Activated CD4-positive, alpha-beta T cell treated with anti-CD3 and anti-CD28 coated beads for 36 hours (primary cell): ENCODE measurements at regions not wholly inside any gene's neighbourhood (a gene's known extent, or its start where the extent isn't known, plus 50 kb on each side); places are given as distances from the start of the nearest gene placed in this dataset.

Source experiments
- ATAC-seq: fragments of 200-7000 bp; cut with Tn5 transposase; one replicate; pipeline ENCODE4 v1.10.0; 2021; ENCODE audit warnings: mild to moderate bottlenecking, moderate library complexity
- CTCF ChIA-PET: fragments of 350-600 bp; sonication (Branson Sonifier 250); formaldehyde crosslinking; loops from one replicate; lab custom pipeline; 2021; ENCODE audit warnings: antibody characterized with exemption; lab: Charles Lee
- POLR2A ChIA-PET: fragments of 350-600 bp; sonication (Branson Sonifier 250); formaldehyde crosslinking; loops from one replicate; lab custom pipeline; 2021; ENCODE audit warnings: antibody characterized with exemption, inconsistent platforms; lab: Charles Lee
- DNase-seq: peaks from one replicate; pipeline ENCODE4 v3.0.0-alpha.2; 2020
- H3K27ac Mint-ChIP-seq: one replicate; pipeline ENCODE4 v1.8.0; 2021; ENCODE audit warnings: mixed read lengths
- H3K27me3 Mint-ChIP-seq: one replicate; pipeline ENCODE4 v1.8.0; 2021; ENCODE audit warnings: mixed read lengths
- H3K36me3 Mint-ChIP-seq: one replicate; pipeline ENCODE4 v1.8.0; 2021; ENCODE audit warnings: low read depth, mixed read lengths
- H3K4me1 Mint-ChIP-seq: one replicate; pipeline ENCODE4 v1.8.0; 2021; ENCODE audit warnings: mixed read lengths
- H3K4me3 Mint-ChIP-seq: one replicate; pipeline ENCODE4 v1.8.0; 2021; ENCODE audit warnings: mild to moderate bottlenecking, moderate library complexity, mixed read lengths
- H3K9me3 Mint-ChIP-seq: one replicate; pipeline ENCODE4 v1.8.0; 2021; ENCODE audit warnings: low read depth, mixed read lengths
- intact Hi-C, 2 experiments: fragments of 100-400 bp; cut with DNase I in 1 of 2; cut with micrococcal nuclease in 1 of 2; formaldehyde crosslinking; loops; one replicate each; pipeline versions ENCODE4 v1.14.2 to v1.15.1; 2022 to 2024; cut with DNase I, micrococcal nuclease

- Mint-ChIP-seq H3K27ac (no peak overlapping the region), H3K4me3 (no peak overlapping the region), H3K27me3 (no peaks in the 10 kb centered on the region), H3K9me3 (no peaks in the 10 kb centered on the region), H3K36me3 (no peaks in the 10 kb centered on the region), H3K4me1 (no peaks in the 10 kb centered on the region)
- no peak for DNase-seq
- ChIA-PET CTCF (no interaction called here), POLR2A (no interaction called here)
- ATAC-seq = no peak
- intact Hi-C loops = no loop called here
Measured at GRCh38 chr18:1047406-1047805, 142.7 kb downstream of the ADCYAP1 start.

DNA sequence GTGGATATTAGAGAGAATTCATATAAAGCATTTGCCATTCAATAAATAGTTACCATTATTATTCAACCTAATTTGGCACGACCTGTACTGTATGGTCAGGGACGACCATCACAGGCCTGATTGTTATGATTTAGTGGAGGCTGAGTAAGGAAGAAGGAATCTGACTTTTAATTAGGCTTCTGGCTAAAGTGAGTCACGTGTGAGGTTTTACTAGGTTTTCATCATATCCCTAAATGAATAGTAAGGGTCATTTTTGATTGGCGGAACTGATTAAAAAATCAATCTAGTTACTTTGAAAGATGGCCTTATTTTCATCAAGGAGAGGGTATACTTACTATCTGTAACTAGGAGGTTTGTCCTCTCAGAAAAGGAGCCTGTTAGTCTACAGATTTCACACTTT lies 143.4 kb downstream of the ADCYAP1 start:
- CTCF ChIA-PET = no interaction called here

DNA sequence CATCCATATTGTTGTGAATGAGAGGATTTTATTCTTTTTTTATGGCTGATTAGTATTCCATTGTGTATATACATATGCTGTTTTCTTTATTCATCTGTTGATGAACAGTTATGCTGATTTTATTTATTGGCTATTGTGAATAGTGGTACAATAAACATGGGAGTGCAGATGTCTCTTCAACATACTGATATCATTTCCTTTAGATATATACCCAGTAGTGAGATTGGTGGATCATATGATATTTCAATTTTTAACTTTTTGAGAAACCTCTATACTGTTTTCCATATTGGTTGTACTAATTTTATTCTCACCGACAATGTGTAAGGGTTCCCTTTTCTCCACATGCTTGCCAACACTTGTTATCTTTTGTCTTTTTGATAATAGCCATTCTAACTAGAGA lies 144.5 kb downstream of the ADCYAP1 start:
- POLR2A ChIA-PET = no interaction called here
- DNase-seq (no peak), ATAC-seq (no peak)
- Mint-ChIP-seq H3K36me3 (no peaks in the 10 kb centered on the region), H3K9me3 (no peaks in the 10 kb centered on the region), H3K4me3 (no peak overlapping the region), H3K27me3 (no peaks in the 10 kb centered on the region), H3K4me1 (no peaks in the 10 kb centered on the region), H3K27ac (no peak overlapping the region)
- intact Hi-C loops = no loop called here
- CTCF ChIA-PET = no interaction called here

More for the DNA sequence above, 143.4 kb downstream of the ADCYAP1 start:
- DNase-seq (no peak), ATAC-seq (no peak)
- Mint-ChIP-seq H3K36me3 (no peaks in the 10 kb centered on the region), H3K9me3 (no peaks in the 10 kb centered on the region), H3K4me1 (no peaks in the 10 kb centered on the region), H3K27ac (no peak overlapping the region), H3K4me3 (no peak overlapping the region), H3K27me3 (no peaks in the 10 kb centered on the region)
- intact Hi-C loops = no loop called here
- POLR2A ChIA-PET = no interaction called here

DNA sequence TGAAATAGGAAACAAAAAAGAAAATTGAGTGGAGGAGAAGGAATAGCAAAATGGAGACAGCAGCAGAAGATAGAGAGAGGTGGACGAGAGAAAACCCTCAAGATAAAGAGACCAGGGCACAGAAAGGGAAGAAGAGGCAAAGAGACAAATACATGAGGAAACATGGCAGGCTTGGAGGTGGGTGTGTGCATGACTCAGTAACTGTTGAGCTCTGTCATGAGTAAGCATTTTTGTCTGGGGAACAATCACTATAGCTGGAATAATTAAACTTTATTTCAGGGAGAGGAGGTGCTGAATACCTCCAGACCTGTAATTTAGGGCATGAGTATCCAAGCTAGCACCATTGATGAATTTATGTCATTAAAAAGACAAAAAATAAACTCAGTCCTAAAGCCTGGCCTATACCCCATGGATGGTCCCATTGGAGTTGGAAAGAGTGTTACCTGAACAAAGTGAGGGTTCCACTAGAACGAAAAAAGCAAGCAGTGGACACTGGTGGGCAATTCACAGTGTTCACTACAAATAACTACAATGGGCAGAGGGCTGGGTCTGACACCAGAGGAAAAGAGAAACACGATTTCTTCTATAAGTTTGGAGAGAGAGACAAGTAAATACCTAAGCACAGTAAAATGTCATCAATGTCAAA lies 145.5 kb downstream of the ADCYAP1 start:
- H3K27me3 Mint-ChIP-seq = no peaks in the 10 kb centered on the region
- no peak overlapping the region for H3K27ac Mint-ChIP-seq
- ATAC-seq = no peak
- intact Hi-C loops = no loop called here
- H3K4me1 Mint-ChIP-seq = no peaks in the 10 kb centered on the region
- H3K4me3 Mint-ChIP-seq = no peak overlapping the region
- H3K36me3 Mint-ChIP-seq = no peaks in the 10 kb centered on the region
- CTCF ChIA-PET = no interaction called here
- DNase-seq = no peak
- no peaks in the 10 kb centered on the region for H3K9me3 Mint-ChIP-seq
- POLR2A ChIA-PET = interaction anchor here (0.7 kb wide), 1 partner anchor 183 kb away, joined by 3 read pairs; no protein-coding TSS in a partner anchor

DNA sequence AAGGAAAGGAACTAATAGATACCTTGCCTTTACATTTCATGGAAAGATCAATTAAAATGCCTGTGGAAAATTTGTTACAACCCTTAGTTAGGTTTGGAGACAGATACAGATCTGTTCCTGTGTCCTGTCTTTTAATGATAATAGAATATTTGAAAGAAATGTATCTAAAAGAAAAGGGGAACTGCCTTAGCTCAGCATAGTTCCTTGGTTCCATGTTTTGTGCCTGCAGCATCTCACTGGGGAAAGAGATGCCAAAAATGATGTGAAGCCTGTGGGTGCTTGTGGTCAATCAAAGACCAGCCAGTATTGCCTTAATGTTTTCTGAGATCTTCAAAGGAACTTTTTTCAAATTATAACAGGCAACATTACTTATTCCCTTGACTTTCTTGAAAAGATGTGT lies 147.6 kb downstream of the ADCYAP1 start:
- H3K36me3 Mint-ChIP-seq = no peaks in the 10 kb centered on the region
- ATAC-seq (no peak), DNase-seq (no peak)
- POLR2A ChIA-PET = no interaction called here
- no peaks in the 10 kb centered on the region for H3K4me1 Mint-ChIP-seq
- no peak overlapping the region for H3K4me3 Mint-ChIP-seq
- peaks cover 7% of the 10 kb centered on the region for H3K9me3 Mint-ChIP-seq
- intact Hi-C loops = no loop called here
- H3K27ac Mint-ChIP-seq = no peak overlapping the region
- H3K27me3 Mint-ChIP-seq = no peaks in the 10 kb centered on the region
- CTCF ChIA-PET = no interaction called here

DNA sequence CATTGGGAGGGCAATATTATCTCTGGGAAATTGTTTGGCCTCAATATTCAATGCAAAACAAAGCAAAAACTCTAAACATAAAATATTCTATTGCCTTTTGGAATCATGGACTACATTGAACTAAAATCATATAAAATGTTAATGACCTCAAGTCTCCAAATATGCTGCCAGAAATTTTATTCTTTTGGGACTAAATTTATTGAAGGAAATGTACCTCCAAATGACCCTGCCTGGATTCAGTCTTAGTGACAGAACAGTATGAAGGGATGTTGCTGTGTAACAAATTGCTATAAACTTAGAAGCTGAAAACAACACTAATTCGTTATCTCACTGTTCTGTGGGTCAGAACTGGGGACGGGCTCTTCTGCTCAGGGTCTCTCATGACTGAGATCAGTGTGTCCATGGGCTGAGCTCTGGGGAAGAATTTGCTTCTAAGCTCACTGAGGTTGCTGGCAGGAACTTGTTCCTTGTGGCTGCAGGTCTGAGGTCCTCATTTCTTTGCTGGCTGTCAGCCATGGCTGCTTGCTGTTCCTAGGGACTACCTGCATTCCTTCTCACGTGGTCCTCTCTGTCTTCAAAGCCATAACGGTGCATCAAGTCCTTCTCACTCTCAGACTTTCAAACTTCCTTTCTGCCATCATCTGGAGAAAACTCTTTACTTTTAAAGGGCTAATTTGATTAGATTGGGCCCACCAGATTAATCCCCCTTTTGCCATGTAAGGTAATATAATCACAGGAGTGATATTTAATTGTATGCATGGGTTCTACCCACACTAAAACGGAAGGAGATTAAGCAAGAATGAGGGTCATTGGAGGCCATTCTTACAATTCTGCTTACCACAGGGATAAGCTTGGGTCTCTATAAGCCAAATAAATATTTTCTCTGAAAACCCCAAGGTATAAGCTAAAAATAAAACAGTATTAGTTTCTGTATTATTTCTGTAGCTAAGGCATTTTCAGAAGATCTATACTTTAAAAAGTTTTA lies 149.0 kb downstream of the ADCYAP1 start:
- no peaks in the 10 kb centered on the region for H3K36me3 Mint-ChIP-seq
- ATAC-seq (no peak), DNase-seq (no peak)
- POLR2A ChIA-PET = no interaction called here
- H3K9me3 Mint-ChIP-seq = peaks cover 12% of the 10 kb centered on the region
- no peak overlapping the region for H3K27ac Mint-ChIP-seq
- intact Hi-C loops = no loop called here
- H3K4me3 Mint-ChIP-seq = no peak overlapping the region
- H3K27me3 Mint-ChIP-seq = no peaks in the 10 kb centered on the region
- no peaks in the 10 kb centered on the region for H3K4me1 Mint-ChIP-seq
- CTCF ChIA-PET = no interaction called here

DNA sequence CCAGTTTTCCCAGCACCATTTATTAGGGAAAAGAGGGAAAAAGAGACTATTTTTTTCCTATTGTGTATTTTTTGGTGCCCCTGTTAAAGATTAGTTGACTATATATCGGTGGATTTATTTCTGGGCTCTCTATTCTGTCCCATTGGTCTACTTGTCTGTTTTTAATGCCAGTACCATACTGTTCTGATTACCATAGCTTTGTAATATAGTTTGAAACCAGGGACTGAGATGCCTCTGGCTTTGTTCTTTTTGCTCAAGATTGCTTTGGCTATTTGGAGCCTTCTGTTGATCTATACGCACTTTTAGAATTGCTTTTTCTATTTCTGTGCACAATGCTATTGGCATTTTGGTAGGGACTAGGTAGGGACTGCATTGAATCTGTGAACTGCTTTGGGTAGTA lies 151.7 kb downstream of the ADCYAP1 start:
- no peak for DNase-seq
- no peaks in the 10 kb centered on the region for H3K27me3 Mint-ChIP-seq
- ChIA-PET CTCF (no interaction called here), POLR2A (no interaction called here)
- H3K36me3 Mint-ChIP-seq = no peaks in the 10 kb centered on the region
- ATAC-seq = no peak
- H3K9me3 Mint-ChIP-seq = peaks cover 14% of the 10 kb centered on the region
- intact Hi-C loops = no loop called here
- H3K27ac Mint-ChIP-seq = no peak overlapping the region
- H3K4me3 Mint-ChIP-seq = no peak overlapping the region
- no peaks in the 10 kb centered on the region for H3K4me1 Mint-ChIP-seq

DNA sequence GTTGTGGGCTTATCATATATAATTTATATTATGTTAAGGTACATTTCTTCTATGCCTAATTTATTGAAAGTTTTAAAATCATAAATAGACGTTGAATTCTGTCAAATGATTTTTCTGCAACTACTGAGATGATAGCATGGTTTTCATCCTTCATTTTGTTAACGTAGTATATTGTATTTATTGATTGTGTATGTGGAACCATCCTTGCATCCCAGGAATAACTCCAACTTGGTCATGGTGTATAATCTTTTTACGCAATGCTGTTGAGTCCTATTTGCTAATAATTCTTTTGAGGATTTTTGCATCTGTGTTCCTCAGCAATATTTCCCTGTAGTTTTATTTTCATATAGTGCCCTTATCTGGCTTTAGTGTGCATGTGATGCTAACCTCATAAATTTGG lies 152.7 kb downstream of the ADCYAP1 start:
- Mint-ChIP-seq H3K27ac (no peak overlapping the region), H3K9me3 (peaks cover 14% of the 10 kb centered on the region), H3K27me3 (no peaks in the 10 kb centered on the region), H3K36me3 (no peaks in the 10 kb centered on the region), H3K4me1 (no peaks in the 10 kb centered on the region), H3K4me3 (no peak overlapping the region)
- no peak for DNase-seq
- ChIA-PET CTCF (no interaction called here), POLR2A (no interaction called here)
- intact Hi-C loops = no loop called here
- no peak for ATAC-seq

- H3K27ac Mint-ChIP-seq = no peak overlapping the region
- no peaks in the 10 kb centered on the region for H3K4me1 Mint-ChIP-seq
- ATAC-seq (no peak), DNase-seq (no peak)
- H3K27me3 Mint-ChIP-seq = no peaks in the 10 kb centered on the region
- H3K9me3 Mint-ChIP-seq = peaks cover 7% of the 10 kb centered on the region
- intact Hi-C loops = no loop called here
- ChIA-PET POLR2A (no interaction called here), CTCF (no interaction called here)
- no peak overlapping the region for H3K4me3 Mint-ChIP-seq
- H3K36me3 Mint-ChIP-seq = no peaks in the 10 kb centered on the region
Measured at GRCh38 chr18:1062588-1062987, 157.9 kb downstream of the ADCYAP1 start.

- ChIA-PET CTCF (no interaction called here), POLR2A (no interaction called here)
- DNase-seq = no peak
- no peak for ATAC-seq
- no peaks in the 10 kb centered on the region for H3K9me3 Mint-ChIP-seq
- H3K4me1 Mint-ChIP-seq = no peaks in the 10 kb centered on the region
- no peak overlapping the region for H3K4me3 Mint-ChIP-seq
- intact Hi-C loops = no loop called here
- no peak overlapping the region for H3K27ac Mint-ChIP-seq
- no peaks in the 10 kb centered on the region for H3K36me3 Mint-ChIP-seq
- no peaks in the 10 kb centered on the region for H3K27me3 Mint-ChIP-seq
Measured at GRCh38 chr18:1075322-1075721, 170.7 kb downstream of the ADCYAP1 start.

- intact Hi-C loops = no loop called here
- Mint-ChIP-seq H3K36me3 (no peaks in the 10 kb centered on the region), H3K27me3 (no peaks in the 10 kb centered on the region), H3K9me3 (no peaks in the 10 kb centered on the region), H3K4me1 (no peaks in the 10 kb centered on the region), H3K27ac (no peak overlapping the region), H3K4me3 (no peak overlapping the region)
- ChIA-PET POLR2A (no interaction called here), CTCF (no interaction called here)
- ATAC-seq = no peak
- DNase-seq = no peak
Measured at GRCh38 chr18:1075876-1076275, 171.2 kb downstream of the ADCYAP1 start.

DNA sequence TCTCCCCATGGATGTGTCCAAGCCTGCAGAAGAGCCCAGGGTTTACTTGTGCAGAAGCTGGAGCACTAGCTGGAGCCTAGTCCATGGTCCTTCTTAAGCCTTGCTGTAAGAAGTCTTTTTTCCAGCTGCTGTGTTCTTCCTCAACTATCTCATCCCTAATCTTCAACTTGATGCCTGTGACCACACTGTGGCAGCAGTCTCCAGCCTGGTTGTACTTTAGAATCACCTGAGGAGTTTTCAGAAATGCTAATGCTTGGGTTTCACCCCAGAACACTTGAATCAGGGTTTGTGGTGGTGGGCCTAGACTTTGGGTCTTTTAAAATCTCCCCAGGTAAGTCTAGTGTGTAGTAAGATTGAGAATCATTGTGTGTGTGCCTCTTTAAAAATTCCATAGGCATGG lies 173.6 kb downstream of the ADCYAP1 start:
- Mint-ChIP-seq H3K27ac (no peak overlapping the region), H3K4me1 (no peaks in the 10 kb centered on the region), H3K4me3 (no peak overlapping the region), H3K9me3 (no peaks in the 10 kb centered on the region), H3K27me3 (no peaks in the 10 kb centered on the region), H3K36me3 (no peaks in the 10 kb centered on the region)
- ChIA-PET POLR2A (no interaction called here), CTCF (no interaction called here)
- ATAC-seq (no peak), DNase-seq (no peak)
- intact Hi-C loops = no loop called here
